ENCODE measurements at regions not wholly inside any gene's neighbourhood (a gene's known extent, or its start where the extent isn't known, plus 50 kb on each side); places are given as distances from the start of the nearest gene placed in this dataset.

DNA sequence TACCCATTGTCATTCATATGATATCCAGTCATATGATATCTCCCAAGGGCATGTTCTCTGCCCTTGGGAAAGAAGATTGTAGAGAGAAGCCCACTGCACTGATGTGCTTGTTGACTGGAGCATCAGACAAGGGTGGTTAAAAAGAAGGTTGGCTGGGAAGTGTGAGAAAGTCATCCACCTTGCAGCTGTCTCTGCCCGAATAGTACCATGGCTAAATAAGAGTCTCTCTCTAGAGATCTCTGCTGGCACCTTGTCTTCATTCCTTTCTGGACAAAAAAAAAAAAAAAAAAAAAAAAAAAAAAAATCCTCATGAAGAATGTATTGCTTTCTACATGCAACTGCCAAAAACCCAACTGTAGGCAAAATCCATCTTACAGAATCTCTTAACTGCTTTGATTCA is 349.7 kb upstream of the ESRRG start:
- DNase-seq (ENCODE audit: low spot score) (no peak), ATAC-seq (ENCODE audit: insufficient number of reproducible peaks, low FRiP score, low read depth) (no peak)
- Histone ChIP-seq H3K27me3 (replicated peaks; ENCODE audit: insufficient read depth) (no peaks in the 10 kb centered on the region), H3K27ac (no peak overlapping the region), H3K36me3 (no peaks in the 10 kb centered on the region), H3K4me1 (ENCODE audit: control insufficient read depth in 1 of 2, low read depth in 2 of 2) (no peaks in the 10 kb centered on the region), H3K4me3 (no peak overlapping the region), H3K9me3 (no peaks in the 10 kb centered on the region)
- TF ChIP-seq, protein P1, sequence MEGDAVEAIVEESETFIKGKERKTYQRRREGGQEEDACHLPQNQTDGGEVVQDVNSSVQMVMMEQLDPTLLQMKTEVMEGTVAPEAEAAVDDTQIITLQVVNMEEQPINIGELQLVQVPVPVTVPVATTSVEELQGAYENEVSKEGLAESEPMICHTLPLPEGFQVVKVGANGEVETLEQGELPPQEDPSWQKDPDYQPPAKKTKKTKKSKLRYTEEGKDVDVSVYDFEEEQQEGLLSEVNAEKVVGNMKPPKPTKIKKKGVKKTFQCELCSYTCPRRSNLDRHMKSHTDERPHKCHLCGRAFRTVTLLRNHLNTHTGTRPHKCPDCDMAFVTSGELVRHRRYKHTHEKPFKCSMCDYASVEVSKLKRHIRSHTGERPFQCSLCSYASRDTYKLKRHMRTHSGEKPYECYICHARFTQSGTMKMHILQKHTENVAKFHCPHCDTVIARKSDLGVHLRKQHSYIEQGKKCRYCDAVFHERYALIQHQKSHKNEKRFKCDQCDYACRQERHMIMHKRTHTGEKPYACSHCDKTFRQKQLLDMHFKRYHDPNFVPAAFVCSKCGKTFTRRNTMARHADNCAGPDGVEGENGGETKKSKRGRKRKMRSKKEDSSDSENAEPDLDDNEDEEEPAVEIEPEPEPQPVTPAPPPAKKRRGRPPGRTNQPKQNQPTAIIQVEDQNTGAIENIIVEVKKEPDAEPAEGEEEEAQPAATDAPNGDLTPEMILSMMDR (IDR thresholded peaks at IDR 0.05): no peak

DNA sequence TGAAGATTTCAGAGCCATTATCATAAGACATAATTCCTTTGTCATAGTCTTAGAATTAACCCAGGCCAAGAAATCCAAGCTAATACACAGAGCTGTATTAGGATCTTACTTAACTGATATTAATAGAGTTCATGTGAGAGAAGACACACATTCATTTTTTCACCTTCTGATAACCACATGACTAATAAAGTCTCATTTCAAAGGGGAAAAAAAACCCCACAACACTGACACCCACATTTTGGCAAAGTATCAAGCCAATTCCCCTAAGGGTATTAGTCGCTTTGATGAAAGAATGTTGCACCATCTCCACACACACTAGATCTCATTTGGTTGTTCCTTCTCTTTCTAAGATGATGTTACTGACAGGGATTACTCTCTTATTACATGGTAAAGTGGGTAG is 344.4 kb upstream of the ESRRG start:
- TF ChIP-seq, protein P1 (IDR thresholded peaks at IDR 0.05): no peak
- no peaks in the 10 kb centered on the region for H3K27me3 ChIP-seq (replicated peaks; ENCODE audit: insufficient read depth)
- H3K4me1 ChIP-seq (ENCODE audit: control insufficient read depth in 1 of 2, low read depth in 2 of 2): no peaks in the 10 kb centered on the region
- H3K4me3 ChIP-seq: no peak overlapping the region
- no peaks in the 10 kb centered on the region for H3K36me3 ChIP-seq
- H3K9me3 ChIP-seq: no peaks in the 10 kb centered on the region
- no peak for DNase-seq (ENCODE audit: low spot score)
- no peak overlapping the region for H3K27ac ChIP-seq
- no peak for ATAC-seq (ENCODE audit: insufficient number of reproducible peaks, low FRiP score, low read depth)

GRCh38 chr1:217066794-217067193 is 343.6 kb upstream of the ESRRG start:
- Histone ChIP-seq H3K4me3 (no peak overlapping the region), H3K9me3 (no peaks in the 10 kb centered on the region), H3K4me1 (ENCODE audit: control insufficient read depth in 1 of 2, low read depth in 2 of 2) (no peaks in the 10 kb centered on the region), H3K27ac (no peak overlapping the region), H3K27me3 (replicated peaks; ENCODE audit: insufficient read depth) (no peaks in the 10 kb centered on the region), H3K36me3 (no peaks in the 10 kb centered on the region)
- no peak for DNase-seq (ENCODE audit: low spot score)
- ATAC-seq (ENCODE audit: insufficient number of reproducible peaks, low FRiP score, low read depth): no peak
- TF ChIP-seq, protein P1 (IDR thresholded peaks at IDR 0.05): no peak

DNA sequence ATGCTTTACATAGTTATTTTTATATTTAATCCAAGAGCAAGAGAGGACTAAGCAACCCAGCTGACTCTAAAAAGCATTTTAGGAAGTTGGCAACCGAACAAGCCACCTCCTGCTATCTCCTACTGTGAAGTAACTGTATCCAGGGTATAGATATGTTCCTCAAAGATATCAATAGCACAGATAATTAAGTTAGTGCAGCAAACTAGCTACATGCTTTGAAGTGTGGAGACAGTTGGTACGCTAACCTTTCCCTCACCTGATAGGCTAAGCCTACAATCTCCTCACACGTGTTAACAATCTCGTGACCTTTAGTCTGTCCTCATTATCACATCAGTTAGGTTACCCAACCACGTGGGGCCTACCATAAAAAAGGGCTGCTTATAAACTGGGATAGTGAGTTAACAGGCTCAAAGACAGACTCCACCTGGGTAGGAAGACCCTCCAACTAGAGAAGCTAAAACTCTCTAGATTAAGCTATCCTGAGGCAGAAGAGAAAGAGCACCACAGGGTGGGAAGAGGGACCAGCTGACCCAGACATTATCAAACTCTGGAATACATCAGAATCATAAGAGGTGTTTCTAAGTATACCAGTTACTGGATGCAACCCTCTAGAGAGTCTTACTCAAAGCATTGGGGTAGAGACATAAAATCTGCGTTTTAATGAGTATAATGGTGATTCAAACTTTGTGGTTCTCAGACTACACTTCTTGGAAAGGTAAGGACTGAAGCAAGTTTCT is 340.1 kb upstream of the ESRRG start:
- ATAC-seq (ENCODE audit: insufficient number of reproducible peaks, low FRiP score, low read depth) (no peak), DNase-seq (ENCODE audit: low spot score) (no peak)
- TF ChIP-seq, protein P1 (IDR thresholded peaks at IDR 0.05): no peak
- Histone ChIP-seq H3K27ac (no peak overlapping the region), H3K27me3 (replicated peaks; ENCODE audit: insufficient read depth) (no peaks in the 10 kb centered on the region), H3K4me3 (no peak overlapping the region), H3K9me3 (no peaks in the 10 kb centered on the region), H3K36me3 (no peaks in the 10 kb centered on the region), H3K4me1 (ENCODE audit: control insufficient read depth in 1 of 2, low read depth in 2 of 2) (no peaks in the 10 kb centered on the region)

- Histone ChIP-seq H3K27me3 (replicated peaks; ENCODE audit: insufficient read depth) (no peaks in the 10 kb centered on the region), H3K27ac (no peak overlapping the region), H3K9me3 (no peaks in the 10 kb centered on the region), H3K36me3 (no peaks in the 10 kb centered on the region), H3K4me1 (ENCODE audit: control insufficient read depth in 1 of 2, low read depth in 2 of 2) (no peaks in the 10 kb centered on the region), H3K4me3 (no peak overlapping the region)
- TF ChIP-seq, protein P1 (IDR thresholded peaks at IDR 0.05): no peak
- DNase-seq (ENCODE audit: low spot score) (no peak), ATAC-seq (ENCODE audit: insufficient number of reproducible peaks, low FRiP score, low read depth) (no peak)
Measured at GRCh38 chr1:217062586-217062985, 339.4 kb upstream of the ESRRG start.

Measured in thoracic aorta (tissue), 2 donors.